RWPE1 (cell line): ENCODE measurements at regions not wholly inside any gene's neighbourhood (a gene's known extent, or its start where the extent isn't known, plus 50 kb on each side); places are given as distances from the start of the nearest gene placed in this dataset.
"Not testable (repeated sequence)": the region's sequence is repeated elsewhere in the genome, so short reads cannot be mapped to it uniquely, and the experiment has no call there.

Source experiments
- CTCF ChIA-PET: fragments of 350-600 bp; sonication (Branson Sonifier 250); formaldehyde crosslinking; extraction: SDS; loops from one replicate; lab custom pipeline; 2021; lab: Yijun Ruan, JAX
- POLR2A ChIA-PET: fragments of 400-600 bp; formaldehyde crosslinking; extraction: SDS; loops from one replicate; lab custom pipeline; 2020; ENCODE audit warnings: antibody characterized with exemption; ENCODE audit not compliant: low non-redundant PET; lab: Yijun Ruan, JAX
- DNase-seq: peaks from one replicate; pipeline ENCODE4 v3.0.0; 2012; ENCODE audit warnings: low spot score
- H3K27ac ChIP-seq: fragments of 450-650 bp; 2 replicates; pipeline ENCODE4 v1.5.1; 2017
- TF ChIP-seq, protein P1 (sequence below): fragments of 450-650 bp; conservative IDR thresholded peaks from 2 replicates; pipeline ENCODE4 v1.5.1; 2017; ENCODE audit warnings: low read depth, mild to moderate bottlenecking

DNA sequence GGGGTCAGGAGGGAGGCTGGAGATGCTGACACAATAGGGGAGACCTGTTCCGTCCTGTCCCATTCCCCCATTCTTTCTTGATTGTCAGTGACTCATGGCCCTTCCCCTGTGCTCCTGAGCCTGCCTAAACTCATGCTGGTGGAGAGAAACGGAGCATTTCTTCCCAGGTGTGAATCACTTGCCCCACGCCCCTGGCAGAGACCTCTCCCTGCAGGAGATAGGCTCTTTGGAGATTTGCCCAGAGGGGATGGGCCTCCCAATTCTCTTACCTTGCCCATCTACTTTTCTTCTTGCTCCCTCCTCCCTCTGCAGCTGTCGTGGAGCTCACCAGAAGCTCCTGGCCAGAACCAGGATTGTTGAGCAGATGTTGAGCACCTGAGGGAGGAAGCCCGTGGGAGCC lies 121.9 kb upstream of the OR9Q1 start:
- TF ChIP-seq, protein P1, sequence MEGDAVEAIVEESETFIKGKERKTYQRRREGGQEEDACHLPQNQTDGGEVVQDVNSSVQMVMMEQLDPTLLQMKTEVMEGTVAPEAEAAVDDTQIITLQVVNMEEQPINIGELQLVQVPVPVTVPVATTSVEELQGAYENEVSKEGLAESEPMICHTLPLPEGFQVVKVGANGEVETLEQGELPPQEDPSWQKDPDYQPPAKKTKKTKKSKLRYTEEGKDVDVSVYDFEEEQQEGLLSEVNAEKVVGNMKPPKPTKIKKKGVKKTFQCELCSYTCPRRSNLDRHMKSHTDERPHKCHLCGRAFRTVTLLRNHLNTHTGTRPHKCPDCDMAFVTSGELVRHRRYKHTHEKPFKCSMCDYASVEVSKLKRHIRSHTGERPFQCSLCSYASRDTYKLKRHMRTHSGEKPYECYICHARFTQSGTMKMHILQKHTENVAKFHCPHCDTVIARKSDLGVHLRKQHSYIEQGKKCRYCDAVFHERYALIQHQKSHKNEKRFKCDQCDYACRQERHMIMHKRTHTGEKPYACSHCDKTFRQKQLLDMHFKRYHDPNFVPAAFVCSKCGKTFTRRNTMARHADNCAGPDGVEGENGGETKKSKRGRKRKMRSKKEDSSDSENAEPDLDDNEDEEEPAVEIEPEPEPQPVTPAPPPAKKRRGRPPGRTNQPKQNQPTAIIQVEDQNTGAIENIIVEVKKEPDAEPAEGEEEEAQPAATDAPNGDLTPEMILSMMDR, result no peak
- POLR2A ChIA-PET, result no interaction called here
- H3K27ac ChIP-seq, result peak overlapping the region; percentile 86
- CTCF ChIA-PET, result interaction anchor here (0.6 kb wide), 1 partner anchor 16 kb away, joined by 5 read pairs; no protein-coding TSS in a partner anchor
- DNase-seq, result peak; percentile 94

DNA sequence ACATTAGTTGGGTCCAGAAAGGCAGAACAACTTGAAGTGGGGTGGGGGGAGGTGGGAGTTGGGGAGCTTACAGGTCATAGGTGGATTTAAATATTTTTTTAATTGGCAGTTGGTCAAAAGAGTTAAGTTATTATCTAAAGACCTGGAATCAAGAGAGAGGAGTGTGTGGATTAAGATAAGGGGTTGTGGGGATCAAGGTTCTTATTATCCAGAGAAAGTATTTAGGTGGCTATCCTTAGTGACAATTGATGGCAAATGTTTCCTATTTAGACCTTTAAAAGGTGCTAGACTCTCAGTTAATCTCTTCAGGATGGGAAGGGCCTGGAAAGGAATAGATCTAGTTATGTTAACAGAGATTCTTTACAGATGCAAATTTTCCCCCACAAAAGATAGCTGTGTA lies 120.7 kb upstream of the OR9Q1 start:
- DNase-seq, result no peak
- ChIA-PET CTCF (no interaction called here), POLR2A (no interaction called here)
- no peak overlapping the region for H3K27ac ChIP-seq
- TF ChIP-seq, protein P1, result no peak

DNA sequence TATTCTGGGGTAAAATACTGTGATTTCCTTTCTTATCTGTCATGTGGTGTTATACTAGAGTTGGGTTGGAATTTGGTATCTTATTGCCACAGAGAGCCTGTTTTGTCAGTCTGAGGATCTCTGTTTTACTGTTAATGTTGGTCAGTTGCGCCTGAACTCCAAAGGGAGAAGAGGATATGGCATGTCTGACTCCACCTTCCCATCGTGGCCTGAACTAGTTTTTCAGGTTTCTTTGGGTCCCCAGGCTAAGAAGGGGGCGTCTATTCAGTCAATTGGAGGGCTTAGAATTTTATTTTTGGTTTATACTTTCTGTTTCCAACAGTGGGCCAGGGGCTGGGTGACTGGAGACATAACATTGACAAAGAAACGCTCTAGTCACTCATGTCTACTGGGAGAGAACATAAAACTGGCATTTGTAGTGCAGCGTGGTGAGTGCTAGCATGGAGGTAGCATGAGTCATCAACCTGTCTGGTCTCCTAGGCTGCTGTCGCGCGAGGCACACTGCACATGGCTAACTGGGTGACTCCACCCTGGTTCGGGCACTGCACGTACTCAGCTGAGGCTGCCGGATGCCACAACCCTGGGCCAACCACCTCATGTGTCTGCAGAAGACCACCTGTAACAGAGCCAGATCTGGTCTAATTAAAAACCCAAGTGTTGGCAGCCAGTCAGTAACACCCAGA lies 120.1 kb upstream of the OR9Q1 start:
- TF ChIP-seq, protein P1, result no peak
- ChIA-PET POLR2A (no interaction called here), CTCF (no interaction called here)
- peak; percentile 81 for DNase-seq
- H3K27ac ChIP-seq, result peak overlapping the region; percentile 92

DNA sequence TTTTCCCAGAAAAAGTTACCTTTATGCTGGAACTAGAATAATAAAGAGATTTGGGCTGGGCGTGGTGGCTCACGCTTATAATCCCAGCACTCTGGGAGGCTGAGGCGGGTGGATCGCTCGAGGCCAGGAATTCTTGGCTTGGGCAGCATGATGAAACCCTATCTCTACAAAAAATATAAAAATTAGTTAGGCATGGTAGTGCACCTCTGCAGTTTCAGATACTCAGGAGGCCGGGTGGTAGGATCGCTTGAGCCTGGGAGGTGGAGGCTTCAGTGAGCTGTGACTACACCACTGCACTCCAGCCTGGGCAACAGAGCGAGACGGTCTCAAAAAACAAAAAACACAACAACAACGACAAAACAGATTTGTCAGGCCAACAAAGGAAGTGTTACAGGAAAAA lies 119.3 kb upstream of the OR9Q1 start:
- POLR2A ChIA-PET, result no interaction called here
- H3K27ac ChIP-seq, result peak overlapping the region; percentile 92

DNA sequence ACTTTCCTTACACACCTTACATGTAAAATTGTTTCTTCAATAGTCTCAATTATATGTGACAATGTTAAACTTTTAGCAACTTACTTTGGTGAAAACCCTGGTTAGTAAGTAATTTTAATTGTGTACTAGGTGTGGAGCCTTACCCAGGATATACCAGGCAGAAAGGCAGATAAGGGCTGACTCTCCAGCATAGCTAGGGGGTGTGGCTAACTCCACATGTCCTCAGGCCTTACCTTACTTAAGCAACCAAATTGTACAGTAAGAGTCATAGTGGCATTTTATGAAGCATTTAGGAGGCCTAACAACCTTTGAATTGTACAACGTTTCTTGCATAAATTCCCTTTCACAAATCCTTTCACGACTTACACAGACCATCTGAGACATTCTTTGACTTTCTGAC lies 118.2 kb upstream of the OR9Q1 start:
- ChIA-PET CTCF (no interaction called here), POLR2A (no interaction called here)
- H3K27ac ChIP-seq, result no peak overlapping the region
- DNase-seq, result no peak
- TF ChIP-seq, protein P1, result no peak

More for the DNA sequence above, 119.3 kb upstream of the OR9Q1 start:
- CTCF ChIA-PET, result interaction anchor here (0.6 kb wide), 1 partner anchor 1115 kb away, joined by 4 read pairs; no protein-coding TSS in a partner anchor
- DNase-seq, result no peak
- TF ChIP-seq, protein P1, result no peak

DNA sequence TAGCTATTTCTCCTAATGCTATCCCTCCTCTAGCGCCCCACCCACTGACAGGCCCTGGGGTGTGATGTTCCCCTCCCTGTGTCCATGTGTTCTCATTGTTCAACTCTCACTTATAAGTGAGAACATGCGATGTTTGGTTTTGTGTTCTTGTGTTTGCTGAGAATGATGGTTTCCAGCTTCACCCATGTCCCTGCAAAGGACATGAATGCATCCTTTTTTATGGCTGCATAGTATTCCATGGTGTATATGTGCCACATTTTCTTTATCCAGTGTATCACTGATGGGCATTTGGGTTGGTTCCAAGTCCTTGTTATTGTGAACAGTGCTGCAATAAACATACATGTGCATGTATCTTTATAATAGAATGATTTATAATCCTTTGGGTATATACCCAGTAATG lies 115.3 kb upstream of the OR9Q1 start:
- CTCF ChIA-PET, DNase-seq, POLR2A ChIA-PET, H3K27ac ChIP-seq: not testable (repeated sequence)

DNA sequence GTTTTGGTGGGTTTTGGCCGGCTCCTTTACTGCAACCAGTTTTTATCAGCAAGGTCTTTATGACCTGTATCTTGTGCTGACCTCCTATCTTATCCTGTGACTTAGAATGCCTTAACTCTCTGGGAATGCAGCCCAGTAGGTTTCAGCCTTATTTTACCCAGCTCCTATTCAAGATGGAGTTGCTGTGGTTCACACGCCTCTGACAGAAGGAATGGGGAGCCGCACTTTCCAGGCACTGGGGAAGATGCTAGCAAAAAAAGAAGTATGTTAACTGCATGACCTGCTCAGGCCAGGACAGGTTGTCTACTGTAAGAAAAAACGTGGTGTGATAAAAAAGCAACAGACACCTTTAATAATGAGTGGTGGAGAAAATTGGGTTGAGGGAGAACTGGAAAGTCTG lies 112.2 kb upstream of the OR9Q1 start:
- POLR2A ChIA-PET, H3K27ac ChIP-seq, CTCF ChIA-PET, DNase-seq: not testable (repeated sequence)
